GM19467 (cell line): ENCODE measurements at regions not wholly inside any gene's neighbourhood (a gene's known extent, or its start where the extent isn't known, plus 50 kb on each side); places are given as distances from the start of the nearest gene placed in this dataset.
"Not testable (repeated sequence)": the region's sequence is repeated elsewhere in the genome, so short reads cannot be mapped to it uniquely, and the experiment has no call there.

ENCODE experiments used
- ATAC-seq: cut with Tn5 transposase; IDR thresholded peaks from one replicate; pipeline ENCODE4 v1.9.1; 2021; ENCODE audit warnings: mild to moderate bottlenecking, moderate library complexity; ENCODE audit not compliant: unreplicated experiment

DNA sequence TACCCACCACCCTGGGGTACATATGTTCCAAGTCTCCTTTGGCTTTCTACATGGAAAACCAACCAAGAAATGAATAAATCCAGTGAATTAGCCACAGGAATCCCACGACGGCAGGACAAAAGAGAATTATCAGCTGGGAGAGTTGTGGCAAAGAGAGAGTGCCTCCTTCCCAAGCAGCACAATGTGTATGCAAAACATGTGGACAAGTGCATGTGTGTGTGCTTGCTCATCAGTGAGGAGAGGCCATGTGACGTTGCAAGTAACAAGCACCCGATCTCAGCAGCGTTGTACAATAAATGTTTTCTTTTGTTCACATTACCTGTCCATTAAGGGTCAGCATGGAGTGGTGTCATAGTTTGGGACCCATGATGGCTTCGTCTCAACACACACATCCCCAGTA is 50.0 kb upstream of the EMX2 start:
- no peak for ATAC-seq

DNA sequence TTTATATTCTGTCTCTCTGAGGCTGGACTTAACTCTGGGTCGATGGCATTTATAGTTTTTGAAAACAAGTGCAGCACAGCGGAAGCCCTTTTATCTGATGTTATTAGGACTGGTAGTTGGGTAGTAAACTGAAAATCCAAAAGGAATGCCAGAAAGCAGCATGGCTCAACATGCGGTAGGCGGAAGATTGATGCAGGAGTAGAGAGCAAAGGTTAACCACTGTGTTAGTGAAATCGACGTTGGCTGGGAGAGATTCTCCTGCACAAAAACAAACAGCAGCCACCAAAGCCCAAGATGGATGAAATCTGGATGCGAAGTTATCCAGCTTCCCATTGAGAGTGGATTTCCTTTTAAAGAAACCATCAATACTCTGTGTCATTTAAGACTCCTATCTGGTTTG is 54.5 kb upstream of the EMX2 start:
- no peak for ATAC-seq

DNA sequence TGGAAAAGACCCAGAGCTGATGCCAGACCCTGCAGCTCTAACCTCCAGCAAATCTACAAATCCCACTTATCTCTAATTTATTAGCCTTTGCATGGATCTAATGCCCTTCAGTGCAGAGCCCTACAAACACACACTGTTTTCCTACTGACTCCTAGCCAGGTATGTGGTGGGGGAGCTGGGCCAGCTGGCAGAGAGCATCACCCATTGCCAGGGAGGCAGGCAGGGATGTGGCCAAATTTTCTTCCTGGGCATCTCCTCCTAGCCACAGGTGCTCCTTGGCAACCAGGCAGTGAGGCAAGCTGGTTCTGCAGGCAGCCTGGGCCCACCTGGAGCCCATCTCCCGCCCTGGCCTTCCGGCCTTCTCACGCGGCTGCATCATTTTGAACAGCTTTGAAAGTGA is 55.9 kb upstream of the EMX2 start:
- ATAC-seq, result no peak

DNA sequence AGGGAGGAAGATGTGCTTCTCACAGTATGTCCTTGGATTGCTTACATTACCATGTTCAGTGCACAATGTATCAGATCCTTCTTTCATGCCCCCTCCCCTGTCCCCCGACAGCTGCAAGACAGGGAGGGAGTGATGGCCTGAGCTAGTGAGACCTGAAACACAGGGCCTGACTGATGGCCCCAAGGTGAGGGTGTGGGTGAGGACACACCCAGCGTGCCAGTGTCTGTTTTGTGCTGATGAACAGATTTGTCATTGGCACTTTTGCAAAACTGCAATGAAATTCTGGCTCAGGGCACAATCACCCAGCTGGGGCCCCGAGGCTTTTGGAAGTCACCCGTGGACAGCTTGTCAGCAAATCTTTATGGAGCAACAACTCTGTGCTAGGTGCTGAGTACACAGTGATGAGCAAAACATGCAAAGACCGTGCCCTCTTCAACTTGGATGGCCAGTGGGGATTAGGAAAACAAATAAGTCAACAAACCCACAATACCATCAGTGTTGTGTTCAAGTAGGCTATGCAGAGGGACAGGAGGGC is 59.4 kb upstream of the EMX2 start:
- ATAC-seq, result no peak

DNA sequence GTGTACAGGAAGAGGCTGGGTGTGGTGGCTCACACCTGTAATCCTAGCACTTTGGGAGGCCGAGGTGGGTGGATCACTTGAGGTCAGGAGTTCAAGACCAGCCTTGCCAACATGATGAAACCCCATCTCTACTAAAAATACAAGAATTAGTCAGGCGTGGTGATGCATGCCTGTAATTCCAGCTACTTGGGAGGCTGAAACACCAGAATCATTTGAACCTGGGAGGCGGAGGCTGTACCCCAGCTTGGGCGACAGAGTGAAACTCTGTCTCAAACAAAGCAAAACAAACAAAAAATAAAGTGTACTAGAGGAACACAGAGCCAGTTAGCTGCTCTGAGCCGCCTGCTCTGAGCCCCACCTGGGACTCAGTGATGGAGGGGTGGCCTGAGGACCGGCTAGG is 61.5 kb upstream of the EMX2 start:
- ATAC-seq, result not testable (repeated sequence)

DNA sequence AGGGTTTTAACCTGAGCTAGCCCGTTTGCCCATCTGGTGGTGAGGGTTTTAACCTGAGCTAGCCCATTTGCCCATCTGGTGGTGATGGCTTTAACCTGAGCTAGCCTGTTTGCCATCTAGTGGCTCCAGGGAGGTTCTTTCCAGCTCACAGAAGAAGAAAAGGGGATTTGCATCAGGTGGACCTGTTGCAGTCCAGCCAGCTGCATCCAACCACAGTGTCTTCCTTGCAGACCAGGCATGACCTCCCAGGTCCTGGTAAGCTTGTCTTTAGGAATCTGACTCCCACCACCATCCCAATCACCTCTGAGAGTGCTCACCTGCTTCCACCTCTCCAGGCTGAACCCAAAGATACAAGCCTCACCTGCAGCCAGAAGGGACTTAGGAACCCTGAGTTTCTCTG is 62.4 kb upstream of the EMX2 start:
- no peak for ATAC-seq

DNA sequence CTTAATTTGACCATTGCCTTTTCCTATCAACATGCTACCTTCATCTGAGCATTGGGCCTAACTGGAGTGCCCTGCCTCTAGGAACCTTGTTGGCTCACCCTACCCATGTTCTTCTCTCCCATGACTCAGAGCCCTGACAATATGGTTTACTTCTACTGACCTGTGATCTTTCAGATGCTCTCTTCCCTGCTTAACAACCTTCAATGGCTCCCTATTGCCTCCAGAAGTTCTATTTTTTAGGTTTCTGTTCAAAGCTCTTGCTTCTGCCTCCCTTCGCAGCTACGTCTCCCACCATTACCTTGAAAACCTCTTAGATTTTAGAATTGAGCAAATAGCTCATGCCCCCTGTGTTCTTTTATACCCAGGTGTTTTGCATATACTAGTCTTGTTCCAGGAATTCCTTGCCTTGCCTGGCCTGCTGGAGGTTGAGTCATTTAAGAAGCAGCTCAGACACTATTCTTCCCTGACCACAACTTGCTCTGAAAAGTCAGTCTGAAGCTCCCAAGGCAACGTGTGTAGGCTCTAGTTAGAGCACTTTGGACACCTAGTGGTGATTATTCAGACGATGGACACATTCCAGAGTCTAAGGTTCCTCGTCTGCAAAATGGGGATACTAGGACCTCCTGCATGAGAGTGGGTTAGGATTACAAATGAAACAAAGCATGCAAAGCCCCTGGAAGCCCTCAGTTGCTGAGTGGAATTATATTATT is 64.4 kb upstream of the EMX2 start:
- ATAC-seq, result no peak

DNA sequence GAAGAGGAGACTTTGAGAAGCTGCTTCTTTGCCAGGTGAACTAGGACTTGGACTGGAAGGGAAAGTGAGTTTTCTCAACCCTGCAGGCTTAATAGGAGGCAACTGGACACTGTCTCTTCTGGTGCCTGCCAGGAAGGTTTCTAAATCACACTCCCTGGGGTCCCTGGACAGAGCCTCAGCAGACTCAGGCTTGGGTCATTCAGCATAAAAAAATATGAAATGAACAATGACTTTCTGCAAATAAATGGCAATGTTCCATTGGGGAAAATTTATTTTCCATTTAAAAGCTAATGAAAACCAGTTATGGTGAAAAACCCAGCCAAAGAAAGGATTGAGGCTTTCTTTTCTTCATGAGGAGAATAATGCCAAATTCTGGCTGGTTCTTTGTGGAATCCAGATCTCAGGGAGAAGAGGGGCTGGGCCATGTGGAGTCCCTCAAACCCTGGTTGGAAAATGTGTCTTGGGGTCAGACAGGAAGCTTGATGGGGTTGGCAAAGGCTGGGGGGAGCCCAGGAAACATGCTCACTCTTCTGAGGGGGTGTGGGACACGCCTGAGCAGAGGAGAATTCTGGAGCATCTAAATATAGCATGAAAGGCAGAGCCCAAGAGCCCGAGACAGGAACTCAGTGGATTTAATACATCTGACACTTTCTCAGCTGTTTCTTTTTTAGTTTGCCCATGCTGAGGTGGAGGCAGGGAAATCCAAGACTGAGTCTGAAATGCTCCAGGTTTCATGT is 65.2 kb upstream of the EMX2 start:
- ATAC-seq, result no peak

DNA sequence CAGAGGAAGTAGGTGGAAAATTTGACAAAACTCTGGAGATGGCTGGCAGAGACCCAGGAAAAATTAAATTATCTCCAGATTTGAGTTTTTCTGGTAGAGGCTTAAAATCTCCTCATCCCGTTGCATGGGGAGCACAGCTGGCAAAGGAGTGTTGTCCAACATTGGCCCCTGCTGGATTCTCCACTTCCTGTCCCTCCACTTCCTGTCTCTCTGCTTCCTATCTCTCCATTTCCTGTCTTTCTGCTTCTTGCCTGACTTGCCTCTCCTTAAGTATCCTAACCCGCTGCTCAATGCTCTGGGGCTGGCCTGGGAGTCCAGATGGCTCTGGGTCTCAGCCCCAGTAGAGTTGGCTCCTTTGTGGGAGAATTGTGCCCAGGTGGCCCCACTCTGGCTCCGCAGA is 65.8 kb upstream of the EMX2 start:
- no peak for ATAC-seq

DNA sequence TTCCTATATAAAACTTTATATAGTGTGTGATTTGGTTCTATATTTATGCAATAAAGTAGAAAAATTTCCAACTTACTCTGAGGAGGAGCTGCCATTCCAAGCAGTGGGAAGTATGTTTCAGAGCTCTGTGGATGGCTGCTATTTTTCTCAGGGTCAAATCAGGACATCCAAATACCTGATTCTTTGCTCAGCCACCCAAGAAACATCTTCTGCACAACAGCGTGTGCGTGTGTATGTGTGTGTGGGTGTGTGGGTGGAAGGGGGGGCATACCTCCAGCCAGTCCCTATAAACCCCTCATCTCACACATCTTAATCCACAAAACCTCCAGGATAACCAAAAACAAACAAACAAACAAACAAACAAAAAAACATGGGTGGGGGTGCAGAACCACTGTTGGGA is 66.3 kb upstream of the EMX2 start:
- no peak for ATAC-seq

DNA sequence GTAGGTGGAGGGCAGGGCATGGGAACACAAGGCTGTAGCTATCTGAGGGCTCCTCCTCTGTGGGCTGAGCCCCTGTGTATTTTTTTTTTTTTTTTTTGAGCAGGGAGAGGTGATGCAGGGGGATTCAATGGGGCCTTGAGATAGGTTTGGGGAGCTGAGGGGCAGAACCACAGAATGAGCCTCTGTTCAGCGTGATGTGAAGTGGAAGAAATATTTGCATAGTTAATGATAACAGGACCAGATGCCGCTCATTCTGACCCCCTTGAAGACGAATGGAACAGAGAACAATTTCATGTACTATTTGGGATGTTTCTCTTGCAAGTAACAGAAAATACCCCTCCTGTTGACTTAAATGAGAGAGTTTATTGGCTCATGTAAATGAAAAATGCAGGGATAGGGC is 69.7 kb upstream of the EMX2 start:
- ATAC-seq, result peak; percentile 80

DNA sequence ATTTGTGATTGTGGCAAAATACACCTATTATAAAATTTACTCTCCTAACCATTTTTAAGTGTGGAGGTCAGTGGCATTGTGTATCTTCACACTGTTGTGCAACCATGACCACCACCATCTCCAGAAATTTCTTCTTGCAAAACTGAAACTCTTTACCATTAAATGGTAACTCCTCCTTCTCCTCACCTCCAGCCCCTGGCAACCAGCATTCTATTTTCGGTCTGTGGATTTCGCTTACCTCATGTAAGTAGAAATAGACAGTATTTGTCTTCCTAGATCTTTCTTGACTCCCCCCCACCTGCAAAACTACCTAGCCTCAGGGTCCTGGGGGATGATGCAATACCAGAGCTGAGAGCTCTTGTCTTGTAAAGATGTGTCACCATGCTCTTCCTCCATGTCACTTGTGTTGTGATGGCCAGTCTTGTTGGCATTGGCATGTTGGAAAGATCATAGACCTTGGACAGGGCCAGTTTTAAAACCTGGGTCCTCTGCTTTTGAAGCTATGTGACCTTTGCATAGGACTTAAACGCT is 71.1 kb upstream of the EMX2 start:
- no peak for ATAC-seq

DNA sequence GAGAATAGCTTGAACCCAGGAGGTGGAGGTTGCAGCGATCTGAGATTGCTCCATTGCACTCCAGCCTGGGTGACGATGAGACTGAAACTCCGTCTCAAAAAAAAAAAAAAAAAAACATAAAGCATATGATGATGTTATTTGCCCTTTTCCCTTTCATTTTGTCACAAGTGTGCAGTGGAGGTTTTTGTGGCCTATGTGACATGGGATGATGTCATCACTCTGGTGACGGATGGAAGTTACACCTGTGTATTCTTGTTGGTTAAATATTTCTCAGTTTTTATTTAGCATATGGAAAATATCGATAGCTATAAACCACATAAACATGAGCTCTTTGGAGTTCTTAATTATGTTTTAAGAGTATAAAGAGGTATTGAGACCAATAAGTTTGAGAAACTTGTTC is 71.8 kb upstream of the EMX2 start:
- no peak for ATAC-seq

DNA sequence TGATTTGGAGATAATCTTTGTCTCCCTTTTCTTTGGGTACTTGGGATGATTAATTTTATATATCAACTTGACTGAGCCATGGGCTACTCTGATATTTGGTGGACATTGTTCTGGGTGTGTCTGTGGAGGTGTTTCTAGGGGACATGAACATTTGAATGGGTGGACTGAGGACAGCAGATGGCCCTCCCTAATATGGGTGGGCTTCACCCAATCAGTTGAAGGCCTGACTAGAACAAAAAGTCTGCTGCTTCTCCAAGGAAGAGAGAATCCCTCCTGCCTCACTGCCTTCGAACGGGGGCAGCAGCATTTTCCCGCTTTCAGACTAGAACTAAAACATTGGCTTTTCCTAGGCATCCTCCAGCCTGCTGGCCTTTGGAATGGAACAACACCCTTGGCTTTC is 73.9 kb upstream of the EMX2 start:
- ATAC-seq, result no peak

DNA sequence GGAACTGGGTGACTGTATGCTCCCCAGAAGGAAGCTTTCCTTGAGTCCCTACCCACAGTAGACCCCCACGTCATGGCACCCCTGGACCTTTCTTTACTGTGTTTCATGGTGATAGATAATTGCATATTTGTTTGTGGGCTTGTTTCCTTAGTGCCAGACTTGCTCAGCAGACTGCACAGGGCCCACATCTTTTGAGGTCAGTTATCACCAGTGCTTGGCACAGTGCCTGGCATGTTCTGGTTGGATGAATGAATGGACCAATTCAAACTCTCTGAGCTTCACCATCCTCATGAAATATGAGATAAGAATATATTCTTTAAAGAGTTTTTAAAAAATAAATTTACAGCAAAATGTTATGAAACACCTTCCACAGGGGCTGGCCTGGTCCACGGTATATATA is 78.4 kb upstream of the EMX2 start:
- ATAC-seq, result no peak

DNA sequence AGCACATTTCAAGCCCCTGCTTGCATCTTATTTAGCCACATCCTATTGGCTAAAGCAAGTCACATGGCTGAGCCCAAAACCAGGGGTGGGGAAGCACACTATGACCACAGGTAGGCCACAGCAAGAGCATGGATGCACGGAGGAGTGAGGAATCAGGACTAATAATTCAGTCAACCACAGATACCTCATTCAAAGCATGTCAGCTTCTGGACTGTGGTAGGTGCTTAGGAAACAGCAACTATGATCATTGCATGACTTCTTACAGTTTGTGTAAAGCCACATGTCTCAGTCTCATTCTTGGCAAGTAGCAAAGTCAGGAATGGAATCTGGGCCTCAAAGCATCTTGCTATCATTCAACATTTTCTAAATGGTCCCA is 79.0 kb upstream of the EMX2 start:
- no peak for ATAC-seq

DNA sequence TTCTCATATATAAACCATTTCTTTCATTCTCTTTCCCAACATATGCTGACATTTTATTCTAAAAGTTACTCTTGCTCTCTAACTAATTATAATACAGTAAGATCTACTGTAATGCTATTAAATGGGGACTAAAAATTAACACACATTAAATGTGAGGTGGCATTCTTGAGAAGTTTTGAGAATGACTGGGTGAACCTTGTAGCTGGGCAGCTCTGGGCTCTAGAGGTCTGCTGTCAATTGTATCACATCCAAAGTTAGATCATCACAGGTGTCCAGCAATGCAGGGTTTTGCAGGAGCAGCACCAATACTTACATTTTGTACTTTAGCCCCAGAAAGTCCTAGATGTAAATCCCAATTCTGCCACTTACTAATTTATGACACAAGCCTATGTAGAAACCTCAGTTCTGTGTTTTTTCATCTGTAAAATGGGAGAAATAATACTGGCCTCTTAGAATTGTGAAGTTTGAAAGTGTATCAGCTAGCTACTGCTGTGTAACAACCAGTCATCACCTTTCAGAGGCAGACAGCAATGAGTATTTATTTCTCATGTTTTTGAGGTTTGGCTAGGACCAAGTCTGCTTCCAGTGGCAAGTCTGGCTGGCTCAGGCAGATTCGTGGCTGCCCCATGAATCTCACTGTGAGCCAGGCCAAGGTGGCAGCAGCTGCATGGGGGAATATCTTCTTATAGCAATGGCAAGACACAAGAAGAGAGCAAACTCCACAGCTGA is 79.6 kb upstream of the EMX2 start:
- ATAC-seq, result no peak

DNA sequence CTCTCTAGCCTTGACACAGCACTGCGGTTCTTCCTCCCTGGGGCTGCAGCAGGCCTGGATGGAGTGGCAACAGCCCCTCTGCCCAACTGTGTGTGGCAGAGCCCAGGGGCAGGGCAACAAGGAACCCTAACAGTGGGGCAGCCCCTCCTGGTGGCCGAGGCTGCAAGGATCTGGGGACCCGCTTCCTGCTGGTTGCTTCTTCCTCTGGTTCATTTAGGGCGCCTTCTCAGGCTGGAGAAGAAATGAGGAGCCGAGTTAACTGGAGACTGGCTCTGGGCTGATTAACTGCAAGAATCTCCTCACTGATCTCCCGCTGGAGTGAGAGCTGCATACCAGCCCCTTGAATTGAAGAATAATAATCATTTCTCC is 80.1 kb upstream of the EMX2 start:
- ATAC-seq, result no peak

DNA sequence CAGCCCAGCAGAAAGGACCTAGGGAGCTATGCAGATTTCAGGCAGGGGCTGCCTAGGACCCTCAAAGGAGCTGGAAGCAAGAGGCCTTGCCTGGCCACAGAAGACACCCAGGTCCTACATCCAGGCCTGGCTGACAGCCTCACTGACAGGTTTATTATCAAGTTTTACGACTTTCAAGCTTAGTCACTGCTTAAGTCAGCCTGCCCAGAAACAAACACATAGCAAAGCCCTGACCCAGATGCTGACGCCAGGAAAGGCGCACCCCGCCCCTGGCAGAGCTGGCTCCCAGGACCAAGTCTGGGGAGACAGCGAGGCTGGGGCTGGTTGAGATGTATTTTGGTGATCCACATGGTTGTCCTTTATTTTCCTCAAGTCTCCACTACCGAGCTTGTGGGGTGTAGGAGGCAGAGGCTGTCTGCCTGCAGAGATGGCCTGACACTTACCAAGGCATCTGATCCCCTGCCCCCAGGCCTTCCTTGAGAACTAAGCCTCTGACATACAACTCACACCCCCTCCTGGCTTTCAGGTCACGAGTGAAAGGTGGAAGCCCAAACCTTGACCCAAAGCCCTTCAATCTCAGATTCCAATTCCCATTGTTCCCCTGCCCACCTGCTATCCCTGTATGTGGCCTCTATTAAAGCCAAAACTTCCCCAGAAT is 80.7 kb upstream of the EMX2 start:
- no peak for ATAC-seq

DNA sequence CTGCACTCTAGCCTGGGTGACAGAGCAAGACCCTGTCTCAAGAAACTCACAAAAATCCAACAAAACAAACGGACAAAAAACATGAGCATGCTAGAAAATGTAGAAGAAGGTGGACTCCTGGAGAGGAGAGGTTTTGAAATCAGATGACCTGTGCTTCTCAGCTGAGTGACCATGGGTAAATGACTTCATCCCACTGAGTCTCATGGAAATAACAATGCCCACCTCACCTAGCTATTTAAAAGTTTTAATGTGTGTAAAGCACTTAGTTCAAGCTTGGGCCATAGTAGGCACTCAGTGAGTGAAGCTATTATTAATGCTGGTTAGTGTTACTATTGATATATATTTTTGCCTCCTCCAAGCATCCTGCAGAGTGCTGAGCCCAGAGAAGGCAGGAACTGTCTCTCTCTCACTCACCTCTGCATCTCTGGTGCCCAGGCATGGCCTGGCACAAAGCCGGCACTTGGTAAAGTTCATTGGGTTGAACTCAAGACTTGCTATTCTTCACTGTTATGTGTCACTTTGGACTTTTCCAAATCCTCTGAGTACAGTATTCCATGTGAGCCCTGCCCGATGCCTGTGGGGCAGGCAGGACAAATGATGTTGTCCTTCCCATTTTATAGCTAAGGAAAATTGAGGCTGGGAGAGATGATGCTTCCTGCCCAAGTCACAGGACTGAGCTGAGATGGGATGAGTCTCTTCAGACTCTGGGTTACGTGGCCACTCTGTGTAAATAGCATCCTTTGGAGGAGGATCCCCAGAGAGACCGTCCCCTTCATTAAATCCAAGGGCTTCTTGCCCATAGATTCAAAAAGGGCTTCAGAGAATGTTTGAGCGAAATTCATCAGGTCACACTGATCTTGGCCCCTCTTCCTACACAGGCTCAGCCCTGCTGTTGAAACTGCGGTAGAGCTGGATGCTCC is 81.4 kb upstream of the EMX2 start:
- no peak for ATAC-seq
